Lower lobe of right lung (tissue), 2 donors: ENCODE measurements at regions not wholly inside any gene's neighbourhood (a gene's known extent, or its start where the extent isn't known, plus 50 kb on each side); places are given as distances from the start of the nearest gene placed in this dataset.

Experiments used
- ATAC-seq, 2 donors: fragments of 200-7000 bp; cut with Tn5 transposase; one replicate each; pipeline ENCODE4 v1.9.1; 2020 to 2022; ENCODE audit warnings: mild to moderate bottlenecking in 2 of 2, moderate library complexity in 2 of 2
- DNase-seq: peaks from one replicate; pipeline ENCODE4 v3.0.0-alpha.2; 2020
- H3K27ac ChIP-seq: fragments of 200-600 bp; one replicate; pipeline ENCODE4 v1.8.0; 2022
- H3K27me3 ChIP-seq: fragments of 200-600 bp; one replicate; pipeline ENCODE4 v1.8.0; 2022; ENCODE audit warnings: low read depth
- H3K36me3 ChIP-seq: fragments of 200-600 bp; one replicate; pipeline ENCODE4 v1.8.0; 2022; ENCODE audit warnings: mild to moderate bottlenecking
- H3K4me1 ChIP-seq: fragments of 200-600 bp; one replicate; pipeline ENCODE4 v1.8.0; 2022
- H3K4me3 ChIP-seq: fragments of 200-600 bp; one replicate; pipeline ENCODE4 v1.8.0; 2022; ENCODE audit warnings: mild to moderate bottlenecking
- H3K9me3 ChIP-seq: fragments of 200-600 bp; one replicate; pipeline ENCODE4 v1.8.0; 2022
- CTCF ChIP-seq: fragments of 200-600 bp; IDR thresholded peaks from one replicate; pipeline ENCODE4 v1.8.0; 2022; ENCODE audit warnings: antibody characterized with exemption, mild to moderate bottlenecking
- intact Hi-C: fragments of 100-400 bp; cut with DNase I; formaldehyde crosslinking; loops from one replicate; pipeline ENCODE4 v1.11.0; 2022
- donor health status: DM: no; HTN: yes; CAD: no; lungs with severe emphysema.

- no peak overlapping the region for H3K4me3 ChIP-seq
- no peaks in the 10 kb centered on the region for H3K4me1 ChIP-seq
- H3K27me3 ChIP-seq, result no peaks in the 10 kb centered on the region
- no peaks in the 10 kb centered on the region for H3K9me3 ChIP-seq
- H3K27ac ChIP-seq, result no peak overlapping the region
- TF ChIP-seq CTCF, result no peak
- ATAC-seq (no peak), DNase-seq (no peak)
- H3K36me3 ChIP-seq, result no peaks in the 10 kb centered on the region
- intact Hi-C loops, result no loop called here
Measured at GRCh38 chr2:67516362-67516761, 119.2 kb downstream of the ETAA1 start.

GRCh38 chr2:67516899-67517530, 119.9 kb downstream of the ETAA1 start:
- no peak for TF ChIP-seq CTCF
- Histone ChIP-seq H3K27ac (no peak overlapping the region), H3K36me3 (no peaks in the 10 kb centered on the region), H3K9me3 (no peaks in the 10 kb centered on the region), H3K27me3 (no peaks in the 10 kb centered on the region), H3K4me3 (no peak overlapping the region), H3K4me1 (no peaks in the 10 kb centered on the region)
- no peak for DNase-seq
- ATAC-seq, result no peak
- intact Hi-C loops, result no loop called here

- Histone ChIP-seq H3K27ac (no peak overlapping the region), H3K4me1 (no peaks in the 10 kb centered on the region), H3K36me3 (no peaks in the 10 kb centered on the region), H3K4me3 (no peak overlapping the region), H3K27me3 (no peaks in the 10 kb centered on the region), H3K9me3 (no peaks in the 10 kb centered on the region)
- ATAC-seq (no peak), DNase-seq (no peak)
- no peak for TF ChIP-seq CTCF
- intact Hi-C loops, result no loop called here
Measured at GRCh38 chr2:67522148-67522547, 125.0 kb downstream of the ETAA1 start.

GRCh38 chr2:67524213-67524612, 127.1 kb downstream of the ETAA1 start:
- Histone ChIP-seq H3K27me3 (no peaks in the 10 kb centered on the region), H3K27ac (no peak overlapping the region), H3K4me1 (no peaks in the 10 kb centered on the region), H3K4me3 (no peak overlapping the region), H3K36me3 (no peaks in the 10 kb centered on the region), H3K9me3 (no peaks in the 10 kb centered on the region)
- no peak for DNase-seq
- no peak for TF ChIP-seq CTCF
- ATAC-seq, result no peak
- intact Hi-C loops, result no loop called here

- no peak for TF ChIP-seq CTCF
- no peaks in the 10 kb centered on the region for H3K36me3 ChIP-seq
- no peaks in the 10 kb centered on the region for H3K4me1 ChIP-seq
- ATAC-seq (no peak), DNase-seq (no peak)
- H3K4me3 ChIP-seq, result no peak overlapping the region
- H3K27me3 ChIP-seq, result no peaks in the 10 kb centered on the region
- no peak overlapping the region for H3K27ac ChIP-seq
- H3K9me3 ChIP-seq, result no peaks in the 10 kb centered on the region
- intact Hi-C loops, result no loop called here
Measured at GRCh38 chr2:67524777-67525176, 127.6 kb downstream of the ETAA1 start.
